Keratinocyte (primary cell): ENCODE measurements at regions not wholly inside any gene's neighbourhood (a gene's known extent, or its start where the extent isn't known, plus 50 kb on each side); places are given as distances from the start of the nearest gene placed in this dataset.
"Not testable (repeated sequence)": the region's sequence is repeated elsewhere in the genome, so short reads cannot be mapped to it uniquely, and the experiment has no call there.

Experiments
- EZH2 ChIP-seq: IDR thresholded peaks from one replicate; pipeline ENCODE4 v1.6.1; 2012; ENCODE audit warnings: inconsistent platforms, mild to moderate bottlenecking, low read length, moderate library complexity
- TF ChIP-seq, protein P1 (sequence below), 3 experiments: IDR thresholded peaks in 1 of 3; conservative IDR thresholded peaks in 1 of 3; optimal IDR thresholded peaks in 1 of 3; 2 replicates in 2 of 3; 3 replicates in 1 of 3; pipeline versions ENCODE3 to v1.5.1; 2011; ENCODE audit warnings: low read length in 3 of 3, mild to moderate bottlenecking in 3 of 3, moderate library complexity in 2 of 3, control low read depth in 1 of 3, inconsistent platforms in 1 of 3; ENCODE audit not compliant: insufficient read depth in 2 of 3; ENCODE audit errors: extremely low read depth in 1 of 3

DNA sequence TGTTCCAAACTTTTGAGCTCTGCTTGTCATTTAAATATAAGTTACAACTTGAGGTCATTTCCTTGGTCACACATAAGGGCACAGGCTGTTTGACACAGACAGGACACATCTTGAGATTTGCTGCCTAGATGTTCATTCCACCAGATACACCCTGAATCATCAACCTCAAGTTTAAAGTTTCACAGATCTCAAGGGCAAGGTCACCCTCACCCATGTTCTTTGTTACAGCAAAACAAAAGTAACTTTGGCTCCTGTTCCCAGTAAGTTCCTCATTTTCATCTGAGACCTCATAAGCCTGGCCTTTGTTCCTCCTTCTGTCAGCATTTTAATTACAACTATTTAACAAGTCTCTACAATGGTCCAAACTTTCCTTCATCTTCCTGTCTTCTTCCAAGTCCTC, 106.7 kb upstream of the CTSV start:
- TF ChIP-seq, protein P1, sequence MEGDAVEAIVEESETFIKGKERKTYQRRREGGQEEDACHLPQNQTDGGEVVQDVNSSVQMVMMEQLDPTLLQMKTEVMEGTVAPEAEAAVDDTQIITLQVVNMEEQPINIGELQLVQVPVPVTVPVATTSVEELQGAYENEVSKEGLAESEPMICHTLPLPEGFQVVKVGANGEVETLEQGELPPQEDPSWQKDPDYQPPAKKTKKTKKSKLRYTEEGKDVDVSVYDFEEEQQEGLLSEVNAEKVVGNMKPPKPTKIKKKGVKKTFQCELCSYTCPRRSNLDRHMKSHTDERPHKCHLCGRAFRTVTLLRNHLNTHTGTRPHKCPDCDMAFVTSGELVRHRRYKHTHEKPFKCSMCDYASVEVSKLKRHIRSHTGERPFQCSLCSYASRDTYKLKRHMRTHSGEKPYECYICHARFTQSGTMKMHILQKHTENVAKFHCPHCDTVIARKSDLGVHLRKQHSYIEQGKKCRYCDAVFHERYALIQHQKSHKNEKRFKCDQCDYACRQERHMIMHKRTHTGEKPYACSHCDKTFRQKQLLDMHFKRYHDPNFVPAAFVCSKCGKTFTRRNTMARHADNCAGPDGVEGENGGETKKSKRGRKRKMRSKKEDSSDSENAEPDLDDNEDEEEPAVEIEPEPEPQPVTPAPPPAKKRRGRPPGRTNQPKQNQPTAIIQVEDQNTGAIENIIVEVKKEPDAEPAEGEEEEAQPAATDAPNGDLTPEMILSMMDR (optimal IDR thresholded peaks at IDR 0.05 in 1 of 3, IDR thresholded peaks at IDR 0.05 in 1 of 3, conservative IDR thresholded peaks at IDR 0.05 in 1 of 3; ENCODE audit: extremely low read depth in 1 of 3, insufficient read depth in 2 of 3, low read length in 3 of 3), result not testable (repeated sequence)
- not testable (repeated sequence) for TF ChIP-seq EZH2
